IMR-90 (cell line): ENCODE measurements at regions not wholly inside any gene's neighbourhood (a gene's known extent, or its start where the extent isn't known, plus 50 kb on each side); places are given as distances from the start of the nearest gene placed in this dataset.

Experiments used
- ATAC-seq: fragments of 200-7000 bp; cut with Tn5 transposase; 2 replicates; pipeline ENCODE4 v1.9.1; 2020; ENCODE audit warnings: low read depth, mild to moderate bottlenecking, moderate library complexity
- BruUV-seq: library from RNA; stranded (reverse); fragments of 400-500 nt; replicated peaks from 2 replicates; lab custom pipeline; 2021; lab: Mats Ljungman, UMichigan
- CTCF ChIA-PET: fragments of 300-600 bp; formaldehyde crosslinking; extraction: SDS; loops from one replicate; lab custom pipeline; 2021; ENCODE audit warnings: antibody characterized with exemption; lab: Yijun Ruan, JAX
- POLR2A ChIA-PET: fragments of 300-600 bp; sonication (Branson Sonifier 250); formaldehyde crosslinking; loops from one replicate; lab custom pipeline; 2022; ENCODE audit warnings: antibody characterized with exemption; ENCODE audit not compliant: unreplicated experiment; lab: Charles Lee
- DNase-seq: peaks from one replicate; pipeline ENCODE4 v3.0.0; 2013
- H2AFZ ChIP-seq: replicated peaks from 2 replicates; pipeline ENCODE3; 2013; ENCODE audit warnings: low read length, mild to moderate bottlenecking; ENCODE audit not compliant: poor library complexity
- H2AK5ac ChIP-seq: 2 replicates; pipeline ENCODE4 v1.6.1; 2013; ENCODE audit warnings: low read depth, low read length, inconsistent platforms
- H2AK9ac ChIP-seq: replicated peaks from 2 replicates; pipeline ENCODE3; 2013; ENCODE audit warnings: mild to moderate bottlenecking, low read depth, low read length, moderate library complexity; ENCODE audit not compliant: poor library complexity
- H2BK120ac ChIP-seq: 2 replicates; pipeline ENCODE4 v1.6.1; 2013; ENCODE audit warnings: low read depth, low read length, inconsistent platforms
- H2BK15ac ChIP-seq: 3 replicates; pipeline ENCODE4 v1.6.1; 2013; ENCODE audit warnings: low read depth, low read length, inconsistent platforms
- H2BK20ac ChIP-seq: 2 replicates; pipeline ENCODE4 v1.6.1; 2013; ENCODE audit warnings: low read depth, mild to moderate bottlenecking, inconsistent platforms, low read length, moderate library complexity
- H2BK5ac ChIP-seq: 2 replicates; pipeline ENCODE4 v1.6.1; 2013; ENCODE audit warnings: mild to moderate bottlenecking, low read depth, low read length, inconsistent platforms; ENCODE audit not compliant: poor library complexity, severe bottlenecking
- H3K14ac ChIP-seq: replicated peaks from 2 replicates; pipeline ENCODE4 v1.6.1; 2013; ENCODE audit warnings: low read depth, low read length, inconsistent platforms
- H3K18ac ChIP-seq: 2 replicates; pipeline ENCODE4 v1.6.1; 2013; ENCODE audit warnings: low read depth, low read length, control low read depth
- H3K23ac ChIP-seq: 2 replicates; pipeline ENCODE4 v1.6.1; 2013; ENCODE audit warnings: low read depth, low read length, inconsistent platforms
- H3K27ac ChIP-seq: 2 replicates; pipeline ENCODE4 v1.5.1; 2013; ENCODE audit warnings: mild to moderate bottlenecking, control low read depth, low read length; ENCODE audit not compliant: insufficient read depth
- H3K27me3 ChIP-seq: 2 replicates; pipeline ENCODE4 v1.6.1; 2013; ENCODE audit warnings: low read length; ENCODE audit not compliant: control insufficient read depth, insufficient read depth
- H3K36me3 ChIP-seq: 2 replicates; pipeline ENCODE4 v1.6.1; 2013; ENCODE audit warnings: low read length, mixed read lengths; ENCODE audit not compliant: control insufficient read depth, insufficient read depth
- H3K4ac ChIP-seq: 2 replicates; pipeline ENCODE4 v1.6.1; 2013; ENCODE audit warnings: low read depth, low read length, inconsistent platforms
- H3K4me1 ChIP-seq: 2 replicates; pipeline ENCODE4 v1.6.1; 2013; ENCODE audit warnings: low read length, mixed read lengths; ENCODE audit not compliant: control insufficient read depth, insufficient read depth
- H3K4me2 ChIP-seq: 2 replicates; pipeline ENCODE4 v1.6.1; 2013; ENCODE audit warnings: low read depth, mild to moderate bottlenecking, control low read depth, low read length, moderate library complexity
- H3K4me3 ChIP-seq: 2 replicates; pipeline ENCODE4 v1.5.1; 2013; ENCODE audit warnings: low read depth, mild to moderate bottlenecking, control low read depth, low read length, moderate library complexity; ENCODE audit not compliant: insufficient read depth
- H3K56ac ChIP-seq: 2 replicates; pipeline ENCODE4 v1.6.1; 2013; ENCODE audit warnings: low read length, inconsistent platforms; ENCODE audit not compliant: insufficient read depth; ENCODE audit errors: extremely low read depth
- H3K79me1 ChIP-seq, 2 experiments: 2 replicates each; pipeline ENCODE4 v1.6.1; 2013; ENCODE audit warnings: low read length in 2 of 2, inconsistent platforms in 1 of 2, low read depth in 1 of 2
- H3K9ac ChIP-seq: 2 replicates; pipeline ENCODE4 v1.6.1; 2013; ENCODE audit warnings: low read depth, low read length, control low read depth
- H3K9me1 ChIP-seq: 2 replicates; pipeline ENCODE4 v1.6.1; 2013; ENCODE audit warnings: low read length, inconsistent platforms; ENCODE audit not compliant: insufficient read depth
- H3K9me3 ChIP-seq: 2 replicates; pipeline ENCODE4 v1.6.1; 2013; ENCODE audit warnings: low read length; ENCODE audit not compliant: control insufficient read depth, insufficient read depth
- H4K20me1 ChIP-seq: 2 replicates; pipeline ENCODE4 v1.6.1; 2013; ENCODE audit warnings: low read length, inconsistent platforms; ENCODE audit not compliant: insufficient read depth
- H4K5ac ChIP-seq: 2 replicates; pipeline ENCODE4 v1.6.1; 2013; ENCODE audit warnings: mild to moderate bottlenecking, low read depth, low read length, control low read depth
- H4K8ac ChIP-seq, 2 experiments: 2 replicates each; pipeline ENCODE4 v1.6.1; 2013; ENCODE audit warnings: low read depth in 2 of 2, low read length in 2 of 2, control low read depth in 1 of 2, inconsistent platforms in 1 of 2
- H4K91ac ChIP-seq: 2 replicates; pipeline ENCODE4 v1.6.1; 2013; ENCODE audit warnings: low read depth, low read length, inconsistent platforms; ENCODE audit not compliant: insufficient read depth
- BHLHE40 ChIP-seq: fragments of 150-350 bp; IDR thresholded peaks from 2 replicates; pipeline ENCODE4 v1.6.1; 2016; ENCODE audit warnings: mild to moderate bottlenecking, low read depth, low read length
- MAFK ChIP-seq: IDR thresholded peaks from 2 replicates; pipeline ENCODE4 v1.6.1; 2012; ENCODE audit warnings: low read depth, low read length, improper control_type of control experiment
- MXI1 ChIP-seq: IDR thresholded peaks from 2 replicates; pipeline ENCODE4 v1.6.1; 2012; ENCODE audit warnings: low read depth, mild to moderate bottlenecking, low read length, moderate library complexity, borderline replicate concordance
- SMC3 ChIP-seq: fragments of 150-350 bp; IDR thresholded peaks from 2 replicates; pipeline ENCODE4 v1.6.1; 2016; ENCODE audit warnings: low read depth, mild to moderate bottlenecking, antibody characterized with exemption, low read length, moderate library complexity
- WGBS, 2 experiments: methylation state at CpG; one replicate each; pipeline versions ENCODE4 v1.1.5 to v1.1.7; 2013; ENCODE audit warnings: missing lambda C conversion rate in 2 of 2; ENCODE audit not compliant: insufficient read length in 1 of 2; ENCODE audit errors: extremely low coverage in 2 of 2; 5-methylcytosine and 5-hydroxymethylcytosine counted together
- dilution Hi-C: fragments of 300-500 bp; cut with HindIII; formaldehyde crosslinking; loops from one replicate; pipeline ENCODE4 v1.14.3; 2018; ENCODE audit warnings: low sequenced_read_pairs; ENCODE audit not compliant: unreplicated experiment
- in situ Hi-C: fragments of 300-500 bp; cut with MboI; formaldehyde crosslinking; loops from 3 replicates; pipeline ENCODE4 v1.14.3; 2019; ENCODE audit warnings: low sequenced_read_pairs, inconsistent platforms, mixed read lengths
- intact Hi-C: fragments of 100-400 bp; cut with micrococcal nuclease; formaldehyde crosslinking; loops from 2 replicates; pipeline ENCODE4 v1.10.0; 2022
- TF ChIP-seq, protein P1 (sequence below): conservative IDR thresholded peaks from 2 replicates; pipeline ENCODE4 v1.5.1; 2012; ENCODE audit warnings: mild to moderate bottlenecking, low read depth, low read length, improper control_type of control experiment

GRCh38 chr1:58946390-58946789 lies 162.5 kb upstream of the JUN start:
- dilution Hi-C loops, result no loop called here
- H3K4me2 ChIP-seq, result no peak overlapping the region
- no peak overlapping the region for H4K5ac ChIP-seq
- H3K9me3 ChIP-seq, result no peaks in the 10 kb centered on the region
- H3K18ac ChIP-seq, result no peak overlapping the region
- no peak overlapping the region for H3K4me3 ChIP-seq
- WGBS, 2 experiments, result no CpG with 5 or more reads among the region's 4 CpGs
- H2BK15ac ChIP-seq, result no peak overlapping the region
- H3K36me3 ChIP-seq, result no peaks in the 10 kb centered on the region
- H2AK5ac ChIP-seq, result no peak overlapping the region
- no peak for DNase-seq
- H3K79me1 ChIP-seq, result no peaks in the 10 kb centered on the region
- no peak overlapping the region for H2AK9ac ChIP-seq
- no peak overlapping the region for H3K4ac ChIP-seq
- intact Hi-C loops, result no loop called here
- H2BK20ac ChIP-seq, result no peak overlapping the region
- H3K23ac ChIP-seq, result no peak overlapping the region
- in situ Hi-C loops, result no loop called here
- H2BK5ac ChIP-seq, result no peak overlapping the region
- no peaks in the 10 kb centered on the region; the same call in 1 of the 2 replicates for H3K9me1 ChIP-seq
- no peak overlapping the region for H3K9ac ChIP-seq
- H3K4me1 ChIP-seq, result no peaks in the 10 kb centered on the region
- BruUV-seq, result no TSS peak
- no peaks in the 10 kb centered on the region; the same call in 1 of the 2 replicates for H3K27me3 ChIP-seq
- H3K14ac ChIP-seq, result no peak overlapping the region
- TF ChIP-seq MXI1 (no peak), SMC3 (no peak), MAFK (no peak), BHLHE40 (no peak)
- TF ChIP-seq, protein P1, sequence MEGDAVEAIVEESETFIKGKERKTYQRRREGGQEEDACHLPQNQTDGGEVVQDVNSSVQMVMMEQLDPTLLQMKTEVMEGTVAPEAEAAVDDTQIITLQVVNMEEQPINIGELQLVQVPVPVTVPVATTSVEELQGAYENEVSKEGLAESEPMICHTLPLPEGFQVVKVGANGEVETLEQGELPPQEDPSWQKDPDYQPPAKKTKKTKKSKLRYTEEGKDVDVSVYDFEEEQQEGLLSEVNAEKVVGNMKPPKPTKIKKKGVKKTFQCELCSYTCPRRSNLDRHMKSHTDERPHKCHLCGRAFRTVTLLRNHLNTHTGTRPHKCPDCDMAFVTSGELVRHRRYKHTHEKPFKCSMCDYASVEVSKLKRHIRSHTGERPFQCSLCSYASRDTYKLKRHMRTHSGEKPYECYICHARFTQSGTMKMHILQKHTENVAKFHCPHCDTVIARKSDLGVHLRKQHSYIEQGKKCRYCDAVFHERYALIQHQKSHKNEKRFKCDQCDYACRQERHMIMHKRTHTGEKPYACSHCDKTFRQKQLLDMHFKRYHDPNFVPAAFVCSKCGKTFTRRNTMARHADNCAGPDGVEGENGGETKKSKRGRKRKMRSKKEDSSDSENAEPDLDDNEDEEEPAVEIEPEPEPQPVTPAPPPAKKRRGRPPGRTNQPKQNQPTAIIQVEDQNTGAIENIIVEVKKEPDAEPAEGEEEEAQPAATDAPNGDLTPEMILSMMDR, result no peak
- no peak overlapping the region for H2BK120ac ChIP-seq
- no peak overlapping the region for H4K8ac ChIP-seq
- H4K91ac ChIP-seq, result no peak overlapping the region
- POLR2A ChIA-PET, result no interaction called here
- CTCF ChIA-PET, result no interaction called here
- H3K27ac ChIP-seq, result no peak overlapping the region
- no peak overlapping the region for H2AFZ ChIP-seq
- no peaks in the 10 kb centered on the region for H4K20me1 ChIP-seq
- no peak overlapping the region for H3K56ac ChIP-seq
- no peak for ATAC-seq
